A549 (cell line): ENCODE measurements at regions not wholly inside any gene's neighbourhood (a gene's known extent, or its start where the extent isn't known, plus 50 kb on each side); places are given as distances from the start of the nearest gene placed in this dataset.

Source experiments
- CBX8 ChIP-seq: fragments of 200-600 bp; sonication (generic); IDR thresholded peaks from 2 replicates; pipeline ENCODE4 v1.6.1; 2016
- CTCF ChIP-seq: fragments of >200 bp; sonication (Bioruptor Twin); formaldehyde crosslinking; IDR thresholded peaks from 3 replicates; pipeline ENCODE4 v1.5.1; 2016
- EP300 ChIP-seq, 2 experiments: fragments of >200 bp; sonication (Bioruptor Twin); formaldehyde crosslinking; IDR thresholded peaks; 2 replicates in 1 of 2; 3 replicates in 1 of 2; pipeline ENCODE4 v1.6.1; 2016 to 2017
- POLR2A ChIP-seq: IDR thresholded peaks from 2 replicates; pipeline ENCODE4 v1.6.1; 2012; ENCODE audit warnings: mild to moderate bottlenecking, low read length
- RFX5 ChIP-seq: fragments of 450-650 bp; IDR thresholded peaks from 2 replicates; pipeline ENCODE4 v1.7.1; 2014; ENCODE audit warnings: antibody characterized with exemption, mild to moderate bottlenecking, moderate library complexity
- USF2 ChIP-seq: fragments of 450-650 bp; IDR thresholded peaks from 2 replicates; pipeline ENCODE4 v1.6.1; 2014; ENCODE audit warnings: antibody characterized with exemption

GRCh38 chr3:144866476-144866875 lies 894.9 kb downstream of the DIPK2A start:
- TF ChIP-seq CTCF (no peak), EP300 (IDR thresholded peaks at IDR 0.05) (no peak), USF2 (no peak), POLR2A (no peak), RFX5 (no peak), CBX8 (no peak)
